ENCODE measurements at regions not wholly inside any gene's neighbourhood (a gene's known extent, or its start where the extent isn't known, plus 50 kb on each side); places are given as distances from the start of the nearest gene placed in this dataset.

DNA sequence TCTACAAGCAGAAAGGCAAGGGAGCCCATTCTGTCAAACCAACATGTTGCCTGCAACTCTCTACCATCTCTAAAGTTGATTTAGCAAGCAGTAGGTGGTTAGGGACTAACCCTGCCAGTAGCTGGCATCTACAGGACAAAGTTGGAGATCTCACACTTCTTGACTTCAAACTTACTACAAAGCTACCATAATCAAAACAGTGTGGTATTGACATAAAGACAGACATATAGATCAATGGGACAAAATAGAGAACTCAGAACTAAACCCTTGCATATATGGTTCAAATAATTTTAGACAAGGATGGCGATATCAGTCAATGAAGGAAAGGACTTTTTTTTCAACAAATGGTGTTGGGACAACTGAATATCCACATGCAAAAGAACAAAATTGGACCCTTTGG, 84.9 kb downstream of the MAP3K8 start:
- Histone ChIP-seq H4K20me1 (replicated peaks; ENCODE audit: insufficient read depth) (no peaks in the 10 kb centered on the region), H3F3A (replicated peaks; ENCODE audit: low read depth) (no peaks in the 10 kb centered on the region), H2AFZ (no peak overlapping the region), H3K27ac (ENCODE audit: low read depth) (no peak overlapping the region), H3K4me1 (ENCODE audit: insufficient read depth) (no peaks in the 10 kb centered on the region), H3K4me3 (no peak overlapping the region), H3K79me2 (replicated peaks; ENCODE audit: insufficient read depth) (no peaks in the 10 kb centered on the region), H3K27me3 (ENCODE audit: insufficient read depth) (no peaks in the 10 kb centered on the region), H3K36me3 (ENCODE audit: insufficient read depth) (no peaks in the 10 kb centered on the region), H3K4me2 (no peak overlapping the region), H3K9me2 (ENCODE audit: insufficient read depth) (0 out of 2 replicates have a peak, but pooled peaks cover 2% of the 10 kb centered on the region)
- DNase-seq (ENCODE audit: low spot score) (no peak), ATAC-seq (no peak)
- peaks cover 17% of the 10 kb centered on the region for H3K4me1 Mint-ChIP-seq
- H3K9me3 Mint-ChIP-seq = peaks cover 26% of the 10 kb centered on the region
- peaks cover 5% of the 10 kb centered on the region for H3K27me3 Mint-ChIP-seq (ENCODE audit: insufficient read depth, low read depth, poor library complexity)
- no peak overlapping the region for H3K27ac Mint-ChIP-seq
- H3K36me3 Mint-ChIP-seq (ENCODE audit: low read depth) = peaks cover 26% of the 10 kb centered on the region
- TF ChIP-seq EZH2phosphoT487 (IDR thresholded peaks at IDR 0.05; ENCODE audit: unreplicated experiment) (no peak), EZH2 (IDR thresholded peaks at IDR 0.05; ENCODE audit: low read depth, unreplicated experiment) (no peak), POLR2AphosphoS5 (IDR thresholded peaks at IDR 0.05; ENCODE audit: low read depth) (no peak), NANOG (IDR thresholded peaks at IDR 0.05; ENCODE audit: borderline replicate concordance) (no peak), STAT1 (IDR thresholded peaks at IDR 0.05; ENCODE audit: unreplicated experiment) (no peak), CTCF (conservative IDR thresholded peaks at IDR 0.05; ENCODE audit: low read depth in 2 of 2) (no peak), ZNF462 (CRISPR knock-in tag; IDR thresholded peaks at IDR 0.05) (no peak), ZNF331 (CRISPR knock-in tag; IDR thresholded peaks at IDR 0.05; ENCODE audit: low read depth) (no peak), ZNF114 (CRISPR knock-in tag; IDR thresholded peaks at IDR 0.05) (no peak), JUNB (IDR thresholded peaks at IDR 0.05; ENCODE audit: unreplicated experiment) (no peak), CREB1 (CRISPR knock-in tag; IDR thresholded peaks at IDR 0.05; ENCODE audit: low read depth) (no peak), REST (IDR thresholded peaks at IDR 0.05; ENCODE audit: unreplicated experiment) (no peak)
- TF ChIP-seq, protein P1, sequence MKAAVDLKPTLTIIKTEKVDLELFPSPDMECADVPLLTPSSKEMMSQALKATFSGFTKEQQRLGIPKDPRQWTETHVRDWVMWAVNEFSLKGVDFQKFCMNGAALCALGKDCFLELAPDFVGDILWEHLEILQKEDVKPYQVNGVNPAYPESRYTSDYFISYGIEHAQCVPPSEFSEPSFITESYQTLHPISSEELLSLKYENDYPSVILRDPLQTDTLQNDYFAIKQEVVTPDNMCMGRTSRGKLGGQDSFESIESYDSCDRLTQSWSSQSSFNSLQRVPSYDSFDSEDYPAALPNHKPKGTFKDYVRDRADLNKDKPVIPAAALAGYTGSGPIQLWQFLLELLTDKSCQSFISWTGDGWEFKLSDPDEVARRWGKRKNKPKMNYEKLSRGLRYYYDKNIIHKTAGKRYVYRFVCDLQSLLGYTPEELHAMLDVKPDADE (IDR thresholded peaks at IDR 0.05) = no peak
- H3K4me3 Mint-ChIP-seq = no peak overlapping the region
